GM21447 (cell line): ENCODE measurements at regions not wholly inside any gene's neighbourhood (a gene's known extent, or its start where the extent isn't known, plus 50 kb on each side); places are given as distances from the start of the nearest gene placed in this dataset.
"Not testable (repeated sequence)": the region's sequence is repeated elsewhere in the genome, so short reads cannot be mapped to it uniquely, and the experiment has no call there.

Experiments
- ATAC-seq: cut with Tn5 transposase; IDR thresholded peaks from one replicate; pipeline ENCODE4 v1.9.1; 2021; ENCODE audit not compliant: unreplicated experiment

DNA sequence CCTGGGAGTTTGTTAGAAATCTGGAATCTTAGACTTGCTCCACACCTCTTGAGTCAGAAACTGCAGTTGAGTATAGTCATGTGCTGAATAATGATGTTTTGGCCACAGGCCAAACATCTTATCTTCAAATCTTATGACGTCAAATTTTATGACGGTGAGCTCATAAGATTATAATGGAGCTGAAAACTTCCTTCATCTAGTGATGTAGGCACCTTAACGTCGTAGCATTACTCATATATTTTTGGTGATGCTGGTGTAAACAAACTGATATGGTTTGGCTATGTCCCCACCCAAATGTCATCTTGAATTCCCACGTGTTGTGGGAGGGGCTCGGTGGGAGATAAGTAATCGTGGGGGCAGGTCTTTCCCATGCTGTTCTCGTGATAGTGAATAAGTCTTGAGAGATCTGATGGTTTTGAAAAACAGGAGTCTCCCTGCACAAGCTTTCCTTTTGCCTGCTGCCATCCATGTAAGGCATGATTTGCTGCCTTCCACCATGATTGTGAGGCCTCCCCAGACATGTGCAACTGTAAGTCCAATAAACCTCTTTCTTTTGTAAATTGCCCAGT is 268.0 kb upstream of the PROK2 start:
- no peak for ATAC-seq

DNA sequence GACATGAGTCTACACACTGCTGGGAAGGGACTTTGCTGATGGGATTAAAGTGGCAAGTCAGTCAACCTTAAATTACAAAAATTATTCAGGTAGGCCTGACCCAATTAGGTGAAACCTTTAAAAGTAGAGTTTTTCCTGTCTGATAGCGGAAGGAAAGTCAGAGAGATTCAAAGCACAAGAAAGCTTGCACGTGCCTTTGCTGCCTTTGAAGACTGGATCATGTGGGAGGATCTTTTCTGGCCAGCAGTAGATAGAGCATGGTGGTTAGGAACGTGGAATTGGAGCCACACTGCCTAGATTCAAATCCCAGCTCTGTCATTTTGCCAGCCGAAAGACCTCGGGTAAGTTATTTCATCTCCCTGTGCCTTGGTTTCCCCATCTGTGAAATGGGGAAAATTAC is 265.8 kb upstream of the PROK2 start:
- no peak for ATAC-seq

DNA sequence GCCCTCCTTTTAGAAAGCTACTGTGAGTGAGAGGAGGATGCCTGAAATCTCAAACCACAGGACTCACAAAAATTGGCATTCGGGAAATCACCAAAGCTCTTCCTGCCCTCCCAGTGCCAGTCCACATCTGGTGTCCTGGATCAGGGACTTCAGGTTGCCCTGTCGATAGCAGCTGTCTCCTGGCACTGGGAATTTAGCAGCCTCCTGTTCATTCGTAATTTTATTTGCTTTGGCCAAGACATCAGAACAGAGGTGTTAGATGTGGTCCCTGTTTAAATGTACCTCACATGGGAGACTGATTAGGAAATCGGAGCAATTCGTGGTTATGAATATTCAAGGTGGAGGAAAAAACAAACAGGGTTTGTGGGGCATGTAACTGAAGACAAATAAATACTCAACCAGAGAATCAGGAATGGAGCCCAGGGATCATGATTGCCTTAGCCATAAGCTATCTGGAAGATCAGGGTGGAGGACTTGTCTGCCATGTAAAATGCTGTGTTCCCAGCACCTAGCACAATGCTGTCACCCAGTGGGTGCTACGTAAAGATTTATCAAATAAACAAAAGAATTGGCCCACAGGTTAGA is 265.2 kb upstream of the PROK2 start:
- ATAC-seq, result no peak

DNA sequence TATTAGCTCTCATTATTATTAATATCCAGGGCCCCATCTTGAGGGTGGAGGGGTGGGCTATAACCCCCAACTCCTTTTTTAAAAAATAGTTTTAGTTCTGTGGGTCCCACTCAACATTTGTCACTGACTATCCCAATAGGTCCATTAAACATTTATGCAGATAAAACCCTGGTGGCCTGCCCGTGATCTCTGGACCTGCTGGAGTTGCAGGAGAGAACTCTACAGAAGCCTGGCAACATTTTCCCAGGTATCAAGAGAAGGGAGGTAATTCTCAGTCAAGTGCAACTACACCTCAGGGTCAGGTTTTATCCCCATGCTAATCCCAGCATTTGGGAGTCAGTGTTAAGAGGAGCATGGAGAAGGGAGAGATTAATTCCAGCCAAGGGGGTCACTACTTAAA is 264.4 kb upstream of the PROK2 start:
- no peak for ATAC-seq

DNA sequence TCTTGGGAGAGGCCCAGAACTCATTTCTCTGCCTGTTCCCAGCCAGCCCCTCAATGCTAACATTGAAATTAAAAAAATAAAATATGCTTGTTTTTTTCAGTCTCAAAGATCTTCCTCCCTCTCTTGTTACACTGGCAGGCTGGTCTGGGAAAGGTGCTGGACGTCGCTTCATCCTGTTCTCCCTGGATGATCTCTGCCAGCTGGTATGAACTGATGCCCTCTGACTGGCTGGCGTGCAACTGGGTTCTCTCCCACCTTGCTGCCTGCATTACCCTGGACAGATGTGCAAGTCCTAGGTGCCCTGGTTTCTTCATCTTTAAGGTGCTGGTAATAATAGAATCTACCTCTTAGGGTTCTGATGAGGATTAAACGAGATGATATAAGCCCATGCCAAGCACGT is 263.9 kb upstream of the PROK2 start:
- ATAC-seq, result no peak

DNA sequence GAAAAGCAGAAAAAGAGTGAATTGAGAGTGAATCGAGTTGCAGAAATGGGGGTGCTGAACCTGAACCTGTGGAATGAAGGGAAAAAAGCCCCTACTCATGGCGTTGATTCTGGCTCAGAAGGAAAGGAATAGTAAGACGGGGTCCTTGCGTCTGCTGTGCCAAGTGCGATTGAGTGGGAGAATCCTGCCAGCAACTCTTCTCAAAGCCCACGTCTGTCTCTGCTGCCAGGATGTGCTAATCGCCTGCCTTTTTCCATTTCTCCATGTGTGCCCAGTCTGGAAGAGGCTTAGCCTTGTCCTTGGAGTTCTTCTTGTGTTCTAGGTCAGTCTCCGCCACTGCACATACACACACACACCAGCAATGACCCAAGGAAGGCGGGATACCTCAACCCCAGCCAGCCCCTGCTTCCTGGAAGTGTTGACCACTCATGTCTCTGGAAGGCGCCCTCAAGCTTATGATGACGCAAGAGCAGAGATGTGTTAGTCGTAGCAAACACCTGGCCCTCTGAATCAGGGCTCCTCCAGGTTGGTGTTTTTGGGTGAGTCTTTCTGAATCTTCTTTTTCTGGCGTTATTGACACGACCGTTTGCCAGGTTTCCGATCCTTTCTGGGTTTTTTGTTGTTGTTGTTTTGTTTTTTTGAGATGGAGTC is 262.4 kb upstream of the PROK2 start:
- no peak for ATAC-seq

DNA sequence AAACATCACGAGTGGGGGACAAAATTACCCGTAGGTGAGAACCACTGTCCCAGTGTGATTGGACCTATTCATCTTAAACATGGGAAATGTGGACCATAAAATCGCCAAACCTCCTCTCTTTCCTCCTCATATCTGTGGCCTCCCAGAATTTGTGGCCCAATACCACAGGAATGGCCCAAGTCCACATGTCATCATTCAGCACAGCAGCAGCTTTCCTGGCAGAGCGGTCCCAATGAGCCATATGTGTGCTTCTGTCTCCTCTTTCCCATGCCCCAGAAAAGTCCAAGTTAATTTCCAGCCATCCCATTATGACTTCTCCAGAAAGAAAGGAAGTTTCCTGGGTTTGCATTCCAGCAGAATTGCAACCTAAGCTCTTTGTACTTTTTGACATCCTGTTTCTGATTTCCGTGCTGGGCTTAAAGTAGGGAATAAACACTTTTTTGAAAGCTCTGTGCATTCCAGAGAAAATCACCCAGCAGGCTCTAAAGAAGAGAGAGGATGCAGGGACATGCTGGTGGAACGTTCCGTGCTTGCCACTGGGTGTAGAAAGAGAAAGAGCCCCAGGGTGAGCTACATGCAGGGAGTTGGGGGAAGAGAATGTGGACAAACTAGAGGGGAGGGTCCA is 259.4 kb upstream of the PROK2 start:
- ATAC-seq, result no peak

DNA sequence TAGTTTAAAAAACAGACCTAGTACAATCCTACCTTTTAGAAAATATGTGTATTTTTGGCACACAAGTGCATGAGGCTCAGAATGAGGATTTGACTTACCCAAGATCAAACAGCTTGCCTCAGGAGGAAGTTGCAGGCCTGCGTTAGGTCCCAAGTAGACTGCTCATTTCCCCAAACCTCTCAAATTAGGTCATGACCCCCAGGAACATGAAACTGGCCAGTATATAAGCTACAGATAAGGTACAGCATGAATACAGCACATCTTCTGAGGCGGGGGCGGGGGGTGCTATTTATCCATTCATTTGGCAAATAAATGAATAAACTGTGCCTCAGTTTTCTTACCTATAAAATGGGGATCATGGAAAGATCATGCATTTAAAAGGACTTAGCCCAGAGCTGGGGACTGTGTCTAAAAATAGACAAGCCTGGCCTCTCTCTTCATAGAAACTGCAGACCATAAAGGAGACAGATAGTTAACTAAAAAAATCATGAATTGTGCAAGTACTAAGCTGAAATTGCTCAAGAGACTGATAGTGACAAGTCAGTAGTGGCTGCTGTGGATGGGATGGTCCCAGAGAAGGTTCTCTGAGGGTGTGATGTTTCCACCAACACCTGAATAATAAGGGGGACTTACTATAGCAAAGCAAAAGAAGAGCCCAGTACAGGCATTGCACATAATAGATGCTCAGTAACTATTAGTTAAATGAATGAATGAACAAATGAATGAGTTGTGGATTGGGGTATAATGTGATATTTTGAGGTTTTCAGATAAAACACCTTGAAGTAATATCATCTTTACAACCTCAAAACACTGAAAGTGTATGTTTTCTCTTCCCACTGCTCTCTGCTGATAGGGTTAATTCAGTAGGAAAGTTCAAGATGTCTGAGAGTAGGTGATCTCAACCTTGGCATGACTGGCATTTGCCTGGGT is 258.5 kb upstream of the PROK2 start:
- ATAC-seq, result peak; percentile 73

DNA sequence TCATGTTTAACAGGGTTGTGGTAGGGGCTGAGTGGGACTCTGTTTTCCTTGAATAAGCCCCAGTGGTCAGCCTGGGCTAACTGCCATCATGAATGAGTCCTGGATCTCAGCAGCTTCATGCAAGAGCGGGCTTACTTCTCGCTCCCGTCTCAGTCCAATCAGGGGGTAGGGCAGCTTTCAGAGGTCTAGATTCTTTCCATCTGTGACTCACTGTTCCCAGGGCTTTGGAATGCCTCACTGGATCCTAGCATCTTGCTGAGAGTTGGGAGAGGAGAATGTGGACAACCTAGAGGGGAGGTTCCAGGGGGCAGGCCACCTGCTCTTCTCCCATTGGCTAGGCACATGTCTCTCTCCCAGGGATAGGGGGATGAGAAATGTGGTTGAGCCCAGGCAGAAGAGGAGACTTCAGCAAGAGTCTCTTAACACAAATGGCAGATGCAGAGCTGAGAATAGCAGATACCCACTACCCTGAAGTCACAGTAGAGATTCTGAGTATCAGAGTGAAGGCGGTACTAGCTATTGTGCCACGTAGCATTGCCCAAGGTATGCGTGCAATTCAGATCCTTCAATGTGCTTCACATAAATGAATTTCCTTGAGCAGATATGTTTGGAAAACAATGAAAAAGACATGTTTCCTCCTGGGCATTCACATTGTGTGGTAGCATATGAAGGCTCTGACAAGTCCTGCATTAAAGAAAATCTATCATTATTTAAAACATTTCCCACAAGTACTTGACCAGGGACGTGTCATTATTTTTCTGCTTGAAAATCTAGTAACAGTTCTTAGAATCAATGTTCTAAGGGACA is 257.7 kb upstream of the PROK2 start:
- ATAC-seq, result no peak

DNA sequence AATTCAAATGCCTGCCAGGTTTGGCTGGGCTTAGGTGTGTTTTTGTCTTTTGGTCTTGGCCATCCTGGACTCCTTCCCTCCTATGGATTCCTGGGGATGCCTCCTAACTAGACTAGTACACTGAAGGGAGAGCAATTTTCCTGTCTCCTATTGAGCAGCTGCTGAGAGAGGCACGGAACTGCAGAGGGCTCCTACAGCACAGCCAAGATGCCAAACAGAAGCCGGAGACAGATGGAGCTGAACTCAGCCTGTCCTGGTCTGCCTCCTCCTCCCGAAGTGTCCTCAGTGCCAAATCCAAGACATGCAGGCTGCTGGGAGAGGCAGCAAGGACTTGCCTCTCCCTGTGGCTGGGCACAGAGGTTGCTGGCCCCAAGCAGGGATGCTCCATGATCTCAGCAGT is 256.6 kb upstream of the PROK2 start:
- no peak for ATAC-seq

DNA sequence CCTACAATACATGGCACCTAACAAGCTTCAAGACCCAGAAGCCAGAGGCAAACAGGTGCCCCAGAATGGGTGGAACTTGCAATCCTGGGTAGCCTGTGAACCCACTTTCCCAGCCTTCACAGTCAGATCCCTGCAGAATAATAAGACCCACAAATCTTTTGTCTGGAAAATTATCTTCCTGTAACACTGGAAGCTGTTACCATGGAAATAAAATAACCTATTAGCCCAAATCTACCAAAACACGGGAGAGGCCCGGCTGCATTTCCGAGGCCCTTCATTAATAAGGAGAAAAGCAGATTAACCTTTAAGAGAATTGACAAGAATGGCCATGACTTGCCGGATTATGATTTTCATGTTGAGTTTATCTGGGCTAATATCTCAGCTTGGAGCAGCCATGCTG is 256.1 kb upstream of the PROK2 start:
- no peak for ATAC-seq

DNA sequence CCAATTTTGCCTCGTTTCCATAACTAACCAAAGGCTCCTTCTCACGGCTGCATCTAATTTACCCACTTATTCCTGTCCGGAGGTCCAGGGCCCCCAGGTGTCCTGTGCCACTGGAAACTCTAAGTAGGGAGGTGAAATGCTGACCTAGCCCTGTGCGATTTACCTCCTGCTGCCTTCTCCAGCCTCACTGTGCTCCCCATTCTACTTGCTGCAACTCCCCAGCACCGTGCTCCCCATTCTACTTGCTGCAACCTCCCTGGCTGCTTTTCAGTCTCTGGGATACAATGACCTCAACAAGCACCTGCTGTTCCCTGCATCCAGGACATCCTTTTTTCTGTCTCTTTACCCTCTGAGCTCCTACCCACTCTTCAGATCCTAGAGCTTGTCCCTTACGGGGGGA is 254.7 kb upstream of the PROK2 start:
- ATAC-seq, result no peak

DNA sequence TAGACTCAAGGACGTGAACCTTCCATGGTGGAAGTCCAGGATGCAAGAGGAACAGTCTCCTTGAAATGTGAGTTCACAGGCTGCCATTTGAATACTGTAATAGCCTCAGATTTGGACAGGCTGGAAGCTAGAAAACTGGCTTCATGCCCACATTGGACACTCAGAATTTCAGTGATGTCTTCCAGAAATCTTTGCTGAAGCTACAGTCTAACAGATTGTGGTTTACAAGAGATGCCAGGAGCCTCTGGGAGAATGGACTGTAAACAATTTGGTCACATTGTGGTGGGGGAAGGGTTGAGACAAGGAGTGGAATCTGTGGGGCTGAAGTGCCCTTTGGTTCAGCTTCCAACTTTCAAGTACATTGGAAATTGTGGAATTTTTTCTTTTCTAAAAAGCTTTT is 252.0 kb upstream of the PROK2 start:
- ATAC-seq, result no peak

DNA sequence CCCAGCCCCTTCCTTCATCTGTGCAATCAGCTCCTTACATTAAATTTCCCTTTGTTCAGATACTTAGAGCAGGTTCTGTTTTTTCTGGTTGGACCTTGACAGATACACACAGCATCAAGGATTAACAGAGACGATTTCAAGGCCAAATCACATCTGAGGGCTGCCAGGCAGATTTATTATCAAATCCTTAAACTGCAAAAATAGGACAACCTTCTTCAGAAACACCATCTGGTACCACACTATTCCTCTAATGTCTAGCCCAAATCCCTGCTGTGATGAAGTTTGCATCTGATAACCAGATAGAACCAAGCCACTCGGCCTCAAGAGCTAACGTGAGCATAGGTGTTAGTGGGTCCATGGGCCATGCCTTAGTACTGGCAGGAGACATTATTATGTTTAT is 250.7 kb upstream of the PROK2 start:
- ATAC-seq, result no peak

DNA sequence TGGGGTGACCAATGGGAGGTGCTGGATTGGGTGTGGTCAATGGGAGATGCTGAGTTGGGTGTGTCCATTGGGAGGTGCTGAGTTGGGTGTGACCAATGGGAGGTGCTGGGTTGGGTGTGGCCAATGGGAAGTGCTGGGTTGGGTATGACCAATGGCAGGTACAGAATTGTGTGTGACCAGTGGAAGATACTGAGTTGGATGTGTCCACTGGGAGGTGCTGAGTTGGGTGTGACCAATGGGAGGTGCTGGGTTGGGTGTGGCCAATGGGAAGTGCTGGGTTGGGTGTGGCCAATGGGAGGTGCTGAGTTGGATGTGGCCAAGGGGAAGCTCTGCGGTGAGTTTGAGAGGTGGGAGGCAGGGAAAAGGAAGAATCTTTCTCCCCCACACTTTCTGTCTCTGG is 250.0 kb upstream of the PROK2 start:
- no peak for ATAC-seq

DNA sequence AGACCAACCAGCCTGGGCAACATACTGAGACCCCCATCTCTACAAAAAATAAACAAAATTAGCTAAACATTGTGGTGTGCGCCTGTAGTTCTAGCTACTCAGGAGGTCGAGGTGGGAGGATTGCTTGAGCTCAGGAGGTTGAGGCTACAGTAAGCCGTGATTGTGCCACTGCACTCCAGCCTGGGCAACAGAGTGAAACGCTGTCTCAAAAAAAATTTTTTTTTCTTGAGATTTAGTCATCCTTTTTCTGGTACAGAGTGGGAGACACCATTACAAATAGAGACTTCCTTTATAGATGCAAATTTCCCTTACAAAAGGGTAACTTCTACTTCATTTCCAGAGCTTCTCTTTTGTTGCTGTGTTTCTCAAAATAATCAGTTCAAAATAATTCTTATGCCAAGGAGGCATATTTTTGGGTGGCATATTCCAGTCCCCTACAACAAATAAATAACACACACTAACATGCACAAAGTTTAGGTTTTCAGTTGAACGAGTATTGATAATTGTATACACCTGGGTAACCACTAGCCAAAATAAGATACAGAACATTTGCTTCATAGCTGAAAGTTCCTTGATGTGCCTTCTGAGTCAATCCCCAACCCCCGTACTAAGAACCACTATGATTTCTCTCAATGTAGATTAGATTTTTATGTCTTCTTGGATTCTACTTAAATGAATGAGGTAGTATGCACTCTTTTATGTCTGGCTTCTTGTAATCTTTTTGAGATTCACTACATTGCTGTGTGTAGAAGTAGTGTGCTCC is 248.9 kb upstream of the PROK2 start:
- ATAC-seq, result peak; percentile 60

DNA sequence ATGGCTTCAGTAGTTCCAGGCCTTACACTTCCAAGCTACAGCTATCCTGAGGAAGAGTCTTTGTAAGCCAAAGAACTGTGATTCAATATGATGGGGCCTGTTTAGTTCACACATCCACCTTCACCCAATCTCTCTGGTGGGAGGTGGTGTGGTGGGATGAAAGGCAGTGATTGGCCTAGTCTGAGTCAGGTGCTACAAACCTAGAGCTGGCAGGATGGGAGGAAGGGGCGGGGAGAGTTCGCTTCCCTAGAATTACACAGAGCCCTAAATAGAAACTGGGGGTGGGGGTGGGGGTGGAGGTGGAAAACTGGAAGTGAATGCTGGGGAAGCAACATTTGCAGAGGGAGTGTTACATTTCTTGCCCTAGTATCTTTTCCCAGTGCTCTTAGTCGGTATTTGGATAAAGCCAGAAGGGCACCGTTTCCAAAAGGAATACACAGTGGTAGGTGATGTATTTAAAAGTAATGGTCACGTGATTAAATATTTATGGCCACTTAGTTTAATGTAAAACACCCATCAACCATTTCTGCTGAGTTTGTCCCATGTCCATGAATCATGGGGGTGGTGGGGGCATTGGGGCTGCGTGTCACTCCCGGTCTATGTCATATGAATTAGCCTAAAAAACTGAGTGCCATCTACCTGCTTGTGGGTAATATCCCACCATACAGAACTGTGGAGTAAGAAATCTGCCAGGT is 247.6 kb upstream of the PROK2 start:
- no peak for ATAC-seq

DNA sequence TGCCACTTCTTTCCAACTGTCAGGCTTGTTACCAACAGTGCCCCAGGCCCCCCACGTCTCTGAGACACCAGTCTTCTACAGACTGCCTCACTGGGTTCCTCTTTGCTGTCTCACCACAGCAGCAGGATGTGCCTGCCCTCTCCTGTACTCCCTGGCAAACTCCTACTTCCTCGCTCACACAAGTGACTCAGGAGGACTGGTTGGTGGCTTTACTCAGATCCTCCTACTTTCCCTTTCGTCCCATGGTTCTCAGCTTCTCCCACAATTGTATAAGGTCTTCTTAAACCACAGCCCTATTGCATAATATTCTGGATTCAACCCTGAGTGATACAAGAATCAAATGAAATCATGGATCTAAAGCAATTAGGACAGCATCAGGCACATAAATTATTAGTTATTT is 246.6 kb upstream of the PROK2 start:
- ATAC-seq, result no peak

DNA sequence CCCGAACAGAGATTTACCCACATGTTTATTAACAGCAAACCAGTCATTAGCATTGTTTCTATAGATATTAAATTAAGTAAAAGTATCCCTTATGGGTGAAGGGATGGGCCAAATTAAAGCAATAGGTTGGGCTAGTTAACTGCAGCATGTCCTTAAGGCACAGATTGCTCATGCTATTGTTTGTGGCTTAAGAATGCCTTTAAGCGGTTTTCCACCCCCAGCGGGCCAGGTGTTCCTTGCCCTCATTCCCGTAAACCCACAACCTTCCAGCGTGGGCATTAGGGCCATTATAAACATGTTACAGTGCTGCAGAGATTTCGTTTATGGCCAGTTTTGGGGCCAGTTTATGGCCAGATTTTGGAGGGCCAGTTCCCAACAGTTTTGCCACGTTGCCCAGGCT is 245.3 kb upstream of the PROK2 start:
- not testable (repeated sequence) for ATAC-seq
